ENCODE measurements at regions not wholly inside any gene's neighbourhood (a gene's known extent, or its start where the extent isn't known, plus 50 kb on each side); places are given as distances from the start of the nearest gene placed in this dataset.
"Not testable (repeated sequence)": the region's sequence is repeated elsewhere in the genome, so short reads cannot be mapped to it uniquely, and the experiment has no call there.

DNA sequence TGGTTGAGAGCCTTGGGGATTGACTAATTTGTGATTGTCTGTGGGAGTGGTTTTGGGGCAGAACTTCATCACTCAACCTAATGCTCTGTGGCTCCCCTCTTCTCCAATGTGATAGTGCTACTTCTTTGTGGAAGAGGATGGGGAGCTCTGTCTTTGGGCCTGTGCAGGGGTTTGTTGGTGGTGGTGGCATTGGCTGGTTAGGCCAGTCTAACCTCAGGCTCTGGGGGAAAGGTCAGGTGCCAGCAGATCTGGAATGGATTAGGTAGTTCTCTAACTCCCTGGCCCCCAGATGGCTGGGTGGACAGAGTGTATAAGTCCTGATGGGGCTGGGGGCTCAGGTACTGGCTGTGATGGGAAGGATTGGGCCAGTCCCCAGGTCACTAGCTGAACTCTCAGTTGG is 129.0 kb upstream of the CHD6 start:
- H3K4me3 ChIP-seq (ENCODE audit: low read depth in 1 of 2, low read length in 1 of 2): no peak overlapping the region
- no peaks in the 10 kb centered on the region for H3K4me1 ChIP-seq (ENCODE audit: control insufficient read depth in 1 of 2, insufficient read depth in 1 of 2, low read depth in 1 of 2, low read length in 1 of 2)
- no peaks in the 10 kb centered on the region for H3K27me3 ChIP-seq
- no peak overlapping the region for H3K27ac ChIP-seq
- no peaks in the 10 kb centered on the region for H3K36me3 ChIP-seq
- no peaks in the 10 kb centered on the region for H3K9me3 ChIP-seq
- TF ChIP-seq, protein P1, sequence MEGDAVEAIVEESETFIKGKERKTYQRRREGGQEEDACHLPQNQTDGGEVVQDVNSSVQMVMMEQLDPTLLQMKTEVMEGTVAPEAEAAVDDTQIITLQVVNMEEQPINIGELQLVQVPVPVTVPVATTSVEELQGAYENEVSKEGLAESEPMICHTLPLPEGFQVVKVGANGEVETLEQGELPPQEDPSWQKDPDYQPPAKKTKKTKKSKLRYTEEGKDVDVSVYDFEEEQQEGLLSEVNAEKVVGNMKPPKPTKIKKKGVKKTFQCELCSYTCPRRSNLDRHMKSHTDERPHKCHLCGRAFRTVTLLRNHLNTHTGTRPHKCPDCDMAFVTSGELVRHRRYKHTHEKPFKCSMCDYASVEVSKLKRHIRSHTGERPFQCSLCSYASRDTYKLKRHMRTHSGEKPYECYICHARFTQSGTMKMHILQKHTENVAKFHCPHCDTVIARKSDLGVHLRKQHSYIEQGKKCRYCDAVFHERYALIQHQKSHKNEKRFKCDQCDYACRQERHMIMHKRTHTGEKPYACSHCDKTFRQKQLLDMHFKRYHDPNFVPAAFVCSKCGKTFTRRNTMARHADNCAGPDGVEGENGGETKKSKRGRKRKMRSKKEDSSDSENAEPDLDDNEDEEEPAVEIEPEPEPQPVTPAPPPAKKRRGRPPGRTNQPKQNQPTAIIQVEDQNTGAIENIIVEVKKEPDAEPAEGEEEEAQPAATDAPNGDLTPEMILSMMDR (IDR thresholded peaks at IDR 0.05): no peak

DNA sequence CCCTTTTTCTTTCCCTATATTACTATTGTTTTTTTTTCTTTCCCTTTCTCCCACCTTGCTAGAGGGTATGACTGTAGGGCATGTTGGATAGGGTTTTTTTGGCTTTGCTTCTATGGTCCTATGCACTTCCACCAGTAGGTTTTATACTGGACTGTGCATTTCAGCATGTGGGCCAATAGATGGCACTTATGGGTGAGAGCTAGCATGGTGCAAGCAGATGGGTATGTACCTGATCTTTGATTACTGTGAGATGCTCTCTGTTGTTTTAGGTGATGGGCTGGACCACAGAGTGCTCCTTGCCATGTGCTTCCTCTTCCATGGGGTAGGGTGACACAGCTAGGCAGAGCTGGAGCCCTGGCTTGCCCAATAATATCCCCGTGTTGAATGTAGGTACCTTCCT is 128.5 kb upstream of the CHD6 start:
- H3K36me3 ChIP-seq: no peaks in the 10 kb centered on the region
- H3K27ac ChIP-seq: no peak overlapping the region
- no peaks in the 10 kb centered on the region for H3K4me1 ChIP-seq (ENCODE audit: control insufficient read depth in 1 of 2, insufficient read depth in 1 of 2, low read depth in 1 of 2, low read length in 1 of 2)
- H3K4me3 ChIP-seq (ENCODE audit: low read depth in 1 of 2, low read length in 1 of 2): no peak overlapping the region
- TF ChIP-seq, protein P1 (IDR thresholded peaks at IDR 0.05): no peak
- no peaks in the 10 kb centered on the region for H3K9me3 ChIP-seq
- no peaks in the 10 kb centered on the region for H3K27me3 ChIP-seq

DNA sequence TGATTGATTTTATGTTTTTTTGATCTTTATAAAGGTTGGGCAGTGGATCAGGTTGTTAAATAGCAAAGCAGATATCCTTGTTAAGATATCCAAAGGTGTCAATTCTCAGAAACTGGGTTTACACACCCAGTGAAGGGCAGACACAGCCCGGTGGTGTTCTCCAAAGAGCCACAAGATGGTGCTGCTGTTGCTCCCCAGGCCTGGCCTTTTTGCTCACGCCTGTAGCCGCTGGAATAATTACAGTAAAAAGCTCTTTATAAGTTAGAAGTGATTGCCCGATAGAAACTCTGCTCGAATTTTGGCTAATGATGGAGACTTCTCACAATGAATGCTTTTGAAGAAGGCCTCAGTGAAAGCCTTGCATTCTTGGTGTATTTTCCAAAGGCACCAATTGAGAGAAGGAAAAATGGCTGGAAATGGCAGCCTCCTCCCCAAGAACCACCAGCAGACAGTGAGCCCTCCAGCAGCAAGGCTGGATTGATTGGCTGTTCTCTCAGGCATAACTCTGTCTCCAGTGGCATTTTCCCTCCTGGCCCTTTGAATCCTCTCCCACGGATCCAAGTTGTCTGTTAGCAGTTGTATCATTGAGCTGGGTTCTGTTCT is 120.5 kb upstream of the CHD6 start:
- H3K9me3 ChIP-seq: no peaks in the 10 kb centered on the region
- TF ChIP-seq, protein P1 (IDR thresholded peaks at IDR 0.05): no peak
- H3K27me3 ChIP-seq: no peaks in the 10 kb centered on the region
- H3K4me1 ChIP-seq (ENCODE audit: control insufficient read depth in 1 of 2, insufficient read depth in 1 of 2, low read depth in 1 of 2, low read length in 1 of 2): no peaks in the 10 kb centered on the region
- no peaks in the 10 kb centered on the region for H3K36me3 ChIP-seq
- H3K4me3 ChIP-seq (ENCODE audit: low read depth in 1 of 2, low read length in 1 of 2): no peak overlapping the region
- no peak overlapping the region for H3K27ac ChIP-seq

DNA sequence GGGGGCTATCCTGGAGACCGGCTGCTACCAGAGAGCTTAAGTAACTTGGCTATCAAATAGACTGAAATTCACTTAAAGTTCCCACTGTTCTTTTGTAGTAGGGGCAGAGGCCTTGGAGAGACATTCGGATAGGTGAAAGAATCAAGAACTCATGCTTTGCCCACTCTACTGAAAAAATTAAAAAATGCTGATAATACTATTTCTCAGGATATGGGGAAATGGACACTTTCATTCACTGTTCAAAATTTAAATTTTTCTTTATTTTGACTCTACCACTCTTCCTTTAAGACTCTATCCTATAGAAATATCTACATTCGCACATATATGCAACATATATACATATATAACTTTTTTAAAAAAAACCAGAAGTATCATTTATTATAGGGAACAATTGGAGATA is 117.8 kb upstream of the CHD6 start:
- Histone ChIP-seq H3K36me3 (no peaks in the 10 kb centered on the region), H3K9me3 (no peaks in the 10 kb centered on the region), H3K27ac (no peak overlapping the region), H3K4me3 (ENCODE audit: low read depth in 1 of 2, low read length in 1 of 2) (no peak overlapping the region), H3K4me1 (ENCODE audit: control insufficient read depth in 1 of 2, insufficient read depth in 1 of 2, low read depth in 1 of 2, low read length in 1 of 2) (no peaks in the 10 kb centered on the region), H3K27me3 (no peaks in the 10 kb centered on the region)
- TF ChIP-seq, protein P1 (IDR thresholded peaks at IDR 0.05): no peak

DNA sequence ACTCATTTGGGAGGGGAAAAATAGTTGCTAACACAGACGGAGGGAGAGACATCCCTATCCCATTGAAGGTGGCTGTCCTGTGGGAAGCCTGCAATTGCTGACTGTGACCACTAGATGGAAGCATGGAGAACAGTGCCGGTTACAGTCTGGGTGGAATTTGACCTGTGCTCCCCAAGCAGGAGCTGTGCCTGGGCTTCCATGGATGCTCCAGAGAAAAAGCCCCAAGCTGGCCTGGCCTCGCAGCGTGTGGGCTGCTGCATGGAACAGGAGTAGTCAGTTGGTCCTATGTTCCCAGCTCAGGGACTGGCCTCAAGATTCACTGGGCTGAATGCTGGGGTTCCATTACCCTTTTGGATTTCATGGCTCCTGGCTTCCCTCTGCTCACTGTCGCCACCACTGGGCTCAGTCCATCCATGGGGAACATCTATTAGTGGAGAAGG is 116.3 kb upstream of the CHD6 start:
- TF ChIP-seq, protein P1 (IDR thresholded peaks at IDR 0.05): peak; percentile 72
- Histone ChIP-seq H3K27ac (no peak overlapping the region), H3K4me3 (ENCODE audit: low read depth in 1 of 2, low read length in 1 of 2) (no peak overlapping the region), H3K9me3 (no peaks in the 10 kb centered on the region), H3K4me1 (ENCODE audit: control insufficient read depth in 1 of 2, insufficient read depth in 1 of 2, low read depth in 1 of 2, low read length in 1 of 2) (no peaks in the 10 kb centered on the region), H3K27me3 (no peaks in the 10 kb centered on the region), H3K36me3 (no peaks in the 10 kb centered on the region)

DNA sequence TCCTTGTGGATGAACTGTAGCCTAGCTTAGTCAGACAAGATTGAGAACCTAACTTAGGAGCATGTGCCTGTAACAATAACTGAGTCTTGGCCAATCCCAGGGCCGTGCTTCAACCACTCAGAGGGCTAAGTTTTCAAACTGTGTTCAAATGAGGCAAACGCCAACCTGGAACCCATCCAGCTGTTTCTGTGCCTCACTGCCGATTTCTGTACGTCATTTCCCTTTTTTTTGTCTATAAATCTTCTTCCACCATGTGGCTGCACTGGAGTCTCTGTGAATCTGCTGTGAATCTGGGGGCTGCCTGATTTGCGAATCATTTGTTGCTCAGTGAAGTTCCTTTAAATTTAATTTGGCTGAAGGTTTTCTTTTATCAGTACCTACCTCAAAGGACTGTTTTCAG is 115.0 kb upstream of the CHD6 start:
- H3K9me3 ChIP-seq: no peaks in the 10 kb centered on the region
- no peak overlapping the region for H3K27ac ChIP-seq
- H3K4me3 ChIP-seq (ENCODE audit: low read depth in 1 of 2, low read length in 1 of 2): no peak overlapping the region
- H3K27me3 ChIP-seq: no peaks in the 10 kb centered on the region
- H3K4me1 ChIP-seq (ENCODE audit: control insufficient read depth in 1 of 2, insufficient read depth in 1 of 2, low read depth in 1 of 2, low read length in 1 of 2): no peaks in the 10 kb centered on the region
- TF ChIP-seq, protein P1 (IDR thresholded peaks at IDR 0.05): no peak
- no peaks in the 10 kb centered on the region for H3K36me3 ChIP-seq

DNA sequence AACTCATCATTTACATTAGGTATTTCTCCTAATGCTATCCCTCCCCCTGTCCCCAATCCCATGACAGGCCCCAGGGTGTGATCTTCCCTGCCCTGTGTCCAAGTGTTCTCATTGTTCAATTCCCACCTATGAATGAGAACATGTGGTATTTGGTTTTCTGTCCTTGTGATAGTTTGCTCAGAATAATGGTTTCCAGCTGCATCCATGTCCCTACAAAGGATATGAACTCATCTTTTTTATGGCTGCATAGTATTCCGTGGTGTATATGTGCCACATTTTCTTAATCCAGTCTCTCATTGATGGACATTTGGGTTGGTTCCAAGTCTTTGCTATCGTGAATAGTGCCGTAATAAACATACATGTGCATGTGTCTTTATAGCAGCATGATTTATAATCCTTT is 113.0 kb upstream of the CHD6 start:
- not testable (repeated sequence) for H3K4me3 ChIP-seq (ENCODE audit: low read depth in 1 of 2, low read length in 1 of 2); H3K9me3 ChIP-seq; H3K27me3 ChIP-seq; H3K36me3 ChIP-seq; H3K4me1 ChIP-seq (ENCODE audit: control insufficient read depth in 1 of 2, insufficient read depth in 1 of 2, low read depth in 1 of 2, low read length in 1 of 2); H3K27ac ChIP-seq

DNA sequence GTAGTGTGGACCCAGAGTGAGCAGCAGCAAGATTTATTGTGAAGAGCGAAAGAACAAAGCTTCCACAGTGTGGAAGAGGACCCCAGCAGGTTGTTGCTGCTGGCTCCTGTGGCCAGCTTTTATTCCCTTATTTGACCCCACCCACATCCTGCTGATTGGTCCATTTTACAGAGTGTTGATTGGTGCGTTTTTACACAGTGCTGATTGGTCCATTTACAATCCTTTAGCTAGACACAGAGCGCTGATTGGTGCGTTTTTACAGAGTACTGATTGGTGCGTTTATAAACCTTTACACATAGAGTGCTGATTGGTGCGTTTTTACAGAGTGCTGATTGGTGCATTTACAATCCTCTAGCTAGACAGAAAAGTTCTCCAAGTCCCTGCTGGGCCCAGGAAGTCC is 109.5 kb upstream of the CHD6 start:
- not testable (repeated sequence) for H3K4me3 ChIP-seq (ENCODE audit: low read depth in 1 of 2, low read length in 1 of 2); H3K9me3 ChIP-seq; H3K36me3 ChIP-seq; H3K27me3 ChIP-seq; H3K27ac ChIP-seq; H3K4me1 ChIP-seq (ENCODE audit: control insufficient read depth in 1 of 2, insufficient read depth in 1 of 2, low read depth in 1 of 2, low read length in 1 of 2)

All from neutrophil (primary cell).